SK-N-MC (cell line): ENCODE measurements at regions not wholly inside any gene's neighbourhood (a gene's known extent, or its start where the extent isn't known, plus 50 kb on each side); places are given as distances from the start of the nearest gene placed in this dataset.

ENCODE experiments used
- DNase-seq: peaks from one replicate; pipeline ENCODE4 v3.0.0-alpha.2; 2011; ENCODE audit warnings: low read depth, low spot score
- H3K27ac ChIP-seq: fragments of 200-600 bp; sonication (generic); 2 replicates; pipeline ENCODE4 v1.5.1; 2016; ENCODE audit warnings: mixed run types
- H3K36me3 ChIP-seq: fragments of 200-600 bp; sonication (generic); 2 replicates; pipeline ENCODE4 v1.6.1; 2017; ENCODE audit warnings: antibody characterized with exemption, low read length, mixed read lengths; ENCODE audit not compliant: insufficient read depth
- H3K4me3 ChIP-seq: fragments of 200-600 bp; sonication (generic); 2 replicates; pipeline ENCODE4 v1.5.1; 2016
- H3K9ac ChIP-seq: fragments of 200-600 bp; sonication (generic); 2 replicates; pipeline ENCODE4 v1.8.0; 2017; ENCODE audit warnings: mixed run types, mixed read lengths; ENCODE audit not compliant: insufficient read length
- H3K9me3 ChIP-seq: fragments of 200-600 bp; sonication (generic); 2 replicates; pipeline ENCODE4 v1.6.1; 2017; ENCODE audit warnings: low read depth, mild to moderate bottlenecking, antibody characterized with exemption, low read length, moderate library complexity, mixed read lengths
- EZH2 ChIP-seq: fragments of 200-600 bp; sonication (generic); IDR thresholded peaks from one replicate; pipeline ENCODE4 v1.6.1; 2017; ENCODE audit warnings: antibody characterized with exemption
- FOXP2 ChIP-seq: optimal IDR thresholded peaks from 2 replicates; pipeline ENCODE3; 2011; ENCODE audit warnings: mild to moderate bottlenecking, moderate library complexity; ENCODE audit not compliant: insufficient read depth; ENCODE audit errors: extremely low read length, control extremely low read depth
- POLR2AphosphoS5 ChIP-seq: IDR thresholded peaks from 2 replicates; pipeline ENCODE4 v1.6.1; 2012; ENCODE audit warnings: mild to moderate bottlenecking, low read depth, low read length, borderline replicate concordance

DNA sequence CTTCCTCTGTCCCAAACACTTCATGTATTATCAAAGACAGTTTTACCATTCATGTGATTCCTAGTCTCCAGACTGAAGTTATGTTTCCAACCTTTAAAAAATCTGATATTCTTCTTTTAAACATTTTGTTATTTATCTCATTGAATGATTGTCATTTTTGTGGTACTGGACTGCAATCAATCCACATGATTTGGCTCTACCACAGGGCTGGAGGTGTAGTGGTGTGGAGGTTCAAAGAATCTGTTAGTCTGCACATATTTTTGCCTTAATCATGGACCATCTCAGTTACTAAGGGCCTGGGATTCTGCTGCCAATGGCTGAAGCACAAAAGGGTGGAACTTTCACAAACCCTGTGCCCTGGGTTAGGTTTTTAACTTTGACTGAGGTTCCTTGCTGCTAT, 164.1 kb upstream of the JAG1 start:
- TF ChIP-seq EZH2 (no peak), POLR2AphosphoS5 (no peak), FOXP2 (no peak)
- Histone ChIP-seq H3K4me3 (no peak overlapping the region), H3K9me3 (no peaks in the 10 kb centered on the region), H3K27ac (no peak overlapping the region), H3K9ac (no peak overlapping the region), H3K36me3 (no peaks in the 10 kb centered on the region)
- no peak for DNase-seq

DNA sequence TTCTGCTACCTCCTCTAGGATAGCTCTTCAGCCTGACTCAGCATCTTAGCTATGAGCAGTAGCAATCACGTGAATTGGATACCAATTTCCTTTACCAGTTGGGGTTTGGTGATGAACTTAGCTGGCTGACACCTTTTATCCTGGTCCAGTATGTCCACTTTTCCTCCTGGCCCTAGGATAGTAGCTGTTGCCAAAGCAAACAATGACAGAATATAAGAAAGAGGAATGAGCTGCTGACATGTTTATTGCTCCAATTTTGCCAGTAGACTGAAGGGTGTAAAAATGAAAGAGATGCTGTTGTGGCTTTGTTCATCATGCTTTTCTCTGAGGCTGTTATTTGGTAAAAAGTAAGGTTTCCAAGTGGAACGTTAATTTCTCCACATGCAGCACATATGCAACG, 168.3 kb upstream of the JAG1 start:
- no peak overlapping the region for H3K27ac ChIP-seq
- no peak for DNase-seq
- no peak overlapping the region for H3K9ac ChIP-seq
- no peaks in the 10 kb centered on the region for H3K36me3 ChIP-seq
- H3K9me3 ChIP-seq: no peaks in the 10 kb centered on the region
- no peak overlapping the region for H3K4me3 ChIP-seq
- TF ChIP-seq EZH2 (no peak), FOXP2 (no peak), POLR2AphosphoS5 (no peak)

DNA sequence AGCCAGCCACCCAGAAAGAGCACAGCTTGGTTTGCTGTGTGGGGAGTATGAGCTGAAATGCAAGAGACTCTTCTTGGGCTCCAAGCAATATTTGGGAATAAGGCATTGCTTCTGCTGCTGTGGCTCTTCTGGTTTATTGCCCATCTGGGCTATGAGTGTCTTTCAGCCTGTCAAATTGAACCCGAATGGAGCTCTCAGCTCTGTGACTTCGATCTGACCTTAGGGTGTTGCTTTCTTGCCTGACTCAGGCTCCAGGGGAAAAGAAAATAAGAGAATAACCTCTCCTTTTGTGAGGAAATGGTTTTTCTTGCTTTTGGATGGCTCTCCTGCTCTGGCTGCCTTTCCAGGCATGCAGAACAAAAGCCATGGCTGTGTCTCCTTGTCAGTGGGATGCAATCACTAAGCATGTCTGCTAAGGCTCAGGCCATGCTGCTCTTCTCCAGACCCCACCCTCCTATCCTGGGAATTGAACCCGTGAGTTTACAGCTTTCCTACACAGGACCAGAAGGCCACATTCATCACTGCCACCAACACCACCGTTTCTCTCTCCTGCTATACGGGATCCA, 169.4 kb upstream of the JAG1 start:
- Histone ChIP-seq H3K27ac (no peak overlapping the region), H3K9me3 (no peaks in the 10 kb centered on the region), H3K9ac (no peak overlapping the region), H3K4me3 (no peak overlapping the region), H3K36me3 (no peaks in the 10 kb centered on the region)
- no peak for DNase-seq
- TF ChIP-seq FOXP2 (no peak), EZH2 (no peak), POLR2AphosphoS5 (no peak)

DNA sequence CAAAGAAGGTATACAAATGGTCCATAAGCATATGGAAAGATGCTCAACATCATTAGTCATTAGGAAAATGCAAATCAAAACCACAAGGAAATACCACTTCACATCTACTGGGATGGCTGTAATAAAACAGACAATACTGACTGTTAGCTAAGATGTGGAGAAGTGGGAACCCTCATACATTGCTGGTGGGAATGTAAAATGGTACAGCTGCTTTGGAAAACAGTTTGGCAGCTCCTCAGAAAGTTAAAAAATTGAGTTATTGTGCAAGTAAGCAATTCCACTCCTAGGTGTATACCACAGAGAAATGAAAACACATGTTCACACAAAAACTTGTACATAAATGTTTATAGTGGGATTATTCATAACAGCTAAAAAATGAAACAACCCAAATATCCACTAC, 173.0 kb upstream of the JAG1 start:
- Histone ChIP-seq H3K9me3 (no peaks in the 10 kb centered on the region), H3K27ac (no peak overlapping the region), H3K36me3 (no peaks in the 10 kb centered on the region), H3K4me3 (no peak overlapping the region), H3K9ac (no peak overlapping the region)
- no peak for TF ChIP-seq POLR2AphosphoS5
- no peak for TF ChIP-seq EZH2
- no peak for TF ChIP-seq FOXP2
- no peak for DNase-seq

DNA sequence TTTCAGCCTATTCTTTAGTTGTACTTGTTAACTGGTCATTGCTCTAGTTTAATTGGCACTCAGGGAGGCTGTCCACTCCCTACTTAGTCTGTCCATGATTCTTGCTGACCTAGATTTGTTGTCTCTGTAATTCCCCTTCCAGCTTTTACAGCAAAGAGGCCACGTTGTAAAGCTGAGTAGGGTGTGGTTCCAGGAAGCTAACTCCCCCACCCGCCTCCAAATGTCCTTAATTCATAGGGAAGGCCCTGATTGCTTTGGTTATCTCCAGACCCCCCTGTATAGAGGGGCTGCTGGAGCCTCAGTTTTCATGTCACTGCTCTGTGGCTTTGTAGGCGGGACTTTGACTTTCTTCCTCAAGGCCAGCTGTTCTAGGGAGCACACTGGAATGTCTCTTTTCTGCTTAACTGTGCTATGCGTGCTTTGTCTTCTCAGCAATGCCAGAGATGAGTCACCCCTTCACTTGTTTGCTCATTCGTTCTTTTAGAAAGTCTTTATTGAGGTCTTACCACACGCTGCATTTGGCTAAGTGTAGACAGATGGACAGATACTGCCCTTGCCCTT, 175.1 kb upstream of the JAG1 start:
- TF ChIP-seq POLR2AphosphoS5: no peak
- no peak for TF ChIP-seq EZH2
- TF ChIP-seq FOXP2: no peak
- H3K36me3 ChIP-seq: no peaks in the 10 kb centered on the region
- H3K4me3 ChIP-seq: no peak overlapping the region
- no peak overlapping the region for H3K9ac ChIP-seq
- H3K9me3 ChIP-seq: no peaks in the 10 kb centered on the region
- no peak overlapping the region for H3K27ac ChIP-seq
- no peak for DNase-seq

DNA sequence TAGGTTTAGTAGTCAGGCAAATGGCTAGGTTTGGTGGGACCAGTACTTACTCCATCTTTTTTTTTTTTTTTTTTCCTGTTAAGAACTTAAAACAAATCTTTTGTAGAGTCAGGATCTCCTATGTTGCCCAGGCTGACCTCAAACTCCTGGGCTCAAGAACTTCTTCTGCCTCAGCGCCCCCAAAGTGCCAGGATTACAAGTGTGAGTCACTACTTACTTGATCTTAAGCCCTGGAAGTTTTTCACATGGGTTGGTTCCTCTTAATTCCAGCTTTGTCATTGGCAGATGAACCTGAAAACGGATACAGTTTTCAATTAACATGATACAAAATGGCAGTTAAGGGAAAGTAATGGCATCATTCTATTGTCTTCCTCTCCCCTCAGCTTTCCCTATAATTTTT, 179.4 kb upstream of the JAG1 start:
- TF ChIP-seq FOXP2: no peak
- TF ChIP-seq EZH2: no peak
- TF ChIP-seq POLR2AphosphoS5: no peak
- Histone ChIP-seq H3K36me3 (no peaks in the 10 kb centered on the region), H3K27ac (no peak overlapping the region), H3K4me3 (no peak overlapping the region), H3K9me3 (no peaks in the 10 kb centered on the region), H3K9ac (no peak overlapping the region)
- no peak for DNase-seq

DNA sequence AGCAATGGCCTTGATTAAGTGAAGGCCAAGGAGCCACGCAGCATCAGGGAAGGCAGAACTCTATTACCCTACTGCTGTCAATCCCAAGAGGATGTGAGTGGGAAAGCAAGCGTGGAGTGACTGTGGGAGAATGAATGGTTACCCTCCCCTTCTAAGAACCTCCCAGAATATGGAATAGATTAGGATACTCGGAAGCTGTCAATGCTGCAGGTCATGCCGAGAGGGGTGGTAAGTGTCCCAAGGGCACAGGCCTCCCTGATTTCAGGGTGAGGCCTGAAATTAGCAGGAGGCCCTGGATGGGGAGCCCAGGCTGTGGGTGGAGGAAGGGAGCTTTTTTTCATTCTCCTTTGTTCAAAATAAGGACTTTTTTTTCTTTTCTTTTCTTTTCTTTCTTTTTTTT, 179.9 kb upstream of the JAG1 start:
- Histone ChIP-seq H3K9me3 (no peaks in the 10 kb centered on the region), H3K36me3 (no peaks in the 10 kb centered on the region), H3K9ac (no peak overlapping the region), H3K27ac (no peak overlapping the region), H3K4me3 (no peak overlapping the region)
- DNase-seq: no peak
- TF ChIP-seq EZH2 (no peak), POLR2AphosphoS5 (no peak), FOXP2 (no peak)

DNA sequence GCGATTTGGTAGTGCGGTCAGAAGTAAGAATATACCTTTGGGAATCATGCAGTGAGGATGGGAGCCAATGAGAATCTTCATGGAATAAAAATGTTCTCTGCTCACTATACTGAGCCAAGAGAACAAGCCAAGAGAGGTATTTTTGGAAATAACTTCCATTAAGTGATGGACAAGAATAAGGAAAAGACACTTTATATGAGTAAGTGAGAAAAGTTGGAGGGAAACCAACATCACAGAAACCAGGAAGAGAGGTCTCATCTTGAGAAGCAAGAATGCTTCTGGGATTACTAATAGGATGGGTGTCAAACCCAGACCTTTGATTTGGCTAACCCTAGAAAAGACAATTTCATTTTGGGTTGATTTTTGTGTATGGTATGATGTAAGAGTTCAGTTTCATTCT, 181.2 kb upstream of the JAG1 start:
- DNase-seq: no peak
- no peaks in the 10 kb centered on the region for H3K9me3 ChIP-seq

DNA sequence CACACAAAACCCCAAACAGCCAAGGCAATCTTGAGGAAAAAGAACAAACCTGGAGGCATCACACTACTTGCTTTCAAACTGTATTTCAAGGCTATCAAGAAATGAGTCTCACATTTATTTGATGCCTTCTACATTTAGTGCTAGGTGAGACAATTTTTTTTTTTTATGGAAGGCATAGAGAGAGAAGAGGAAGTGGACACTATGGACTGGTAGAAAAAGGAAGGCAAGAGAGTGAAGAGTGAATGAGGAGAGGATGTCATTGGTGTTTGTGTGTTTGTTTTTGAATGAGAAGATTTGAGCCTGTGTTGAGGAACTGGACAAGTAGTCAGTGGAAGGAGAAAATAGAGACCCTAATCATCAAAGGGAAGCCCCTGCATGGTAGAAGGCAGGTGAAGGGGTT, 182.0 kb upstream of the JAG1 start:
- Histone ChIP-seq H3K36me3 (no peaks in the 10 kb centered on the region), H3K4me3 (no peak overlapping the region), H3K9me3 (no peaks in the 10 kb centered on the region), H3K27ac (no peak overlapping the region), H3K9ac (no peak overlapping the region)
- TF ChIP-seq EZH2 (no peak), POLR2AphosphoS5 (no peak), FOXP2 (no peak)
- no peak for DNase-seq

More for the DNA sequence above, 181.2 kb upstream of the JAG1 start:
- Histone ChIP-seq H3K4me3 (no peak overlapping the region), H3K27ac (no peak overlapping the region), H3K9ac (no peak overlapping the region), H3K36me3 (no peaks in the 10 kb centered on the region)
- TF ChIP-seq EZH2 (no peak), POLR2AphosphoS5 (no peak), FOXP2 (no peak)
